Loucy (cell line): ENCODE measurements at regions not wholly inside any gene's neighbourhood (a gene's known extent, or its start where the extent isn't known, plus 50 kb on each side); places are given as distances from the start of the nearest gene placed in this dataset.

Experiments
- H2AFZ ChIP-seq: fragments of 200-600 bp; sonication (generic); 2 replicates; pipeline ENCODE4 v1.6.0; 2016; ENCODE audit warnings: antibody characterized with exemption, mild to moderate bottlenecking, low read length, moderate library complexity
- H3F3A ChIP-seq: fragments of 200-600 bp; 2 replicates; pipeline ENCODE4 v1.6.0; 2016; ENCODE audit warnings: antibody characterized with exemption, low read depth, mild to moderate bottlenecking
- H3K27me3 ChIP-seq: fragments of 200-600 bp; sonication (generic); 2 replicates; pipeline ENCODE4 v1.6.1; 2014; ENCODE audit warnings: low read length, mild to moderate bottlenecking; ENCODE audit not compliant: insufficient read depth, poor library complexity, severe bottlenecking
- H3K36me3 ChIP-seq: fragments of 200-600 bp; sonication (generic); 2 replicates; pipeline ENCODE4 v1.6.1; 2016; ENCODE audit warnings: low read length; ENCODE audit not compliant: insufficient read depth
- H3K4me1 ChIP-seq: fragments of 200-600 bp; sonication (generic); 2 replicates; pipeline ENCODE4 v1.5.1; 2014; ENCODE audit warnings: low read length, mild to moderate bottlenecking; ENCODE audit not compliant: insufficient read depth, poor library complexity, severe bottlenecking
- H3K4me2 ChIP-seq: fragments of 200-600 bp; sonication (generic); 2 replicates; pipeline ENCODE4 v1.6.0; 2014; ENCODE audit warnings: antibody characterized with exemption, low read length, low read depth, mild to moderate bottlenecking; ENCODE audit not compliant: poor library complexity, severe bottlenecking
- H3K4me3 ChIP-seq: fragments of 200-600 bp; sonication (generic); 2 replicates; pipeline ENCODE4 v1.5.1; 2014; ENCODE audit warnings: low read length, mild to moderate bottlenecking, mixed read lengths; ENCODE audit not compliant: poor library complexity, severe bottlenecking
- H3K79me2 ChIP-seq: fragments of 200-600 bp; sonication (generic); 2 replicates; pipeline ENCODE4 v1.6.1; 2014; ENCODE audit warnings: low read length; ENCODE audit not compliant: insufficient read depth
- H3K9ac ChIP-seq: fragments of 200-600 bp; sonication (generic); 2 replicates; pipeline ENCODE4 v1.6.0; 2014; ENCODE audit warnings: mild to moderate bottlenecking, low read depth, low read length, moderate library complexity; ENCODE audit not compliant: poor library complexity, severe bottlenecking
- H3K9me2 ChIP-seq: fragments of 200-600 bp; sonication (generic); replicated peaks from 2 replicates; pipeline ENCODE4 v1.6.1; 2016; ENCODE audit warnings: low read depth, low read length, mixed read lengths
- H3K9me3 ChIP-seq: fragments of 200-600 bp; sonication (generic); 2 replicates; pipeline ENCODE4 v1.6.1; 2014; ENCODE audit warnings: mild to moderate bottlenecking, antibody characterized with exemption, low read length, low read depth; ENCODE audit not compliant: insufficient read depth
- H4K20me1 ChIP-seq: fragments of 200-600 bp; sonication (generic); 2 replicates; pipeline ENCODE4 v1.6.0; 2014; ENCODE audit warnings: antibody characterized with exemption, low read length, mild to moderate bottlenecking; ENCODE audit not compliant: insufficient read depth, poor library complexity, severe bottlenecking
- EZH2phosphoT487 ChIP-seq: fragments of 200-600 bp; IDR thresholded peaks from 2 replicates; pipeline ENCODE4 v1.6.1; 2018; ENCODE audit warnings: antibody characterized with exemption, mild to moderate bottlenecking, moderate library complexity, borderline replicate concordance
- TF ChIP-seq, protein P1 (sequence below): fragments of 200-600 bp; sonication (generic); conservative IDR thresholded peaks from 2 replicates; pipeline ENCODE4 v1.5.1; 2014; ENCODE audit warnings: mild to moderate bottlenecking, antibody characterized with exemption, low read length

- no peaks in the 10 kb centered on the region for H3K9me2 ChIP-seq
- no peak overlapping the region for H3K9ac ChIP-seq
- H3K4me2 ChIP-seq: no peak overlapping the region
- no peak overlapping the region for H2AFZ ChIP-seq
- no peaks in the 10 kb centered on the region for H3K4me1 ChIP-seq
- no peaks in the 10 kb centered on the region for H4K20me1 ChIP-seq
- H3K79me2 ChIP-seq: no peaks in the 10 kb centered on the region
- H3K36me3 ChIP-seq: no peaks in the 10 kb centered on the region
- H3K27me3 ChIP-seq: peaks cover 4% of the 10 kb centered on the region
- TF ChIP-seq, protein P1, sequence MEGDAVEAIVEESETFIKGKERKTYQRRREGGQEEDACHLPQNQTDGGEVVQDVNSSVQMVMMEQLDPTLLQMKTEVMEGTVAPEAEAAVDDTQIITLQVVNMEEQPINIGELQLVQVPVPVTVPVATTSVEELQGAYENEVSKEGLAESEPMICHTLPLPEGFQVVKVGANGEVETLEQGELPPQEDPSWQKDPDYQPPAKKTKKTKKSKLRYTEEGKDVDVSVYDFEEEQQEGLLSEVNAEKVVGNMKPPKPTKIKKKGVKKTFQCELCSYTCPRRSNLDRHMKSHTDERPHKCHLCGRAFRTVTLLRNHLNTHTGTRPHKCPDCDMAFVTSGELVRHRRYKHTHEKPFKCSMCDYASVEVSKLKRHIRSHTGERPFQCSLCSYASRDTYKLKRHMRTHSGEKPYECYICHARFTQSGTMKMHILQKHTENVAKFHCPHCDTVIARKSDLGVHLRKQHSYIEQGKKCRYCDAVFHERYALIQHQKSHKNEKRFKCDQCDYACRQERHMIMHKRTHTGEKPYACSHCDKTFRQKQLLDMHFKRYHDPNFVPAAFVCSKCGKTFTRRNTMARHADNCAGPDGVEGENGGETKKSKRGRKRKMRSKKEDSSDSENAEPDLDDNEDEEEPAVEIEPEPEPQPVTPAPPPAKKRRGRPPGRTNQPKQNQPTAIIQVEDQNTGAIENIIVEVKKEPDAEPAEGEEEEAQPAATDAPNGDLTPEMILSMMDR: no peak
- TF ChIP-seq EZH2phosphoT487: no peak
- H3F3A ChIP-seq: no peaks in the 10 kb centered on the region
- H3K4me3 ChIP-seq: no peak overlapping the region
- H3K9me3 ChIP-seq: no peaks in the 10 kb centered on the region
These were observed 122.6 kb upstream of the PHACTR1 start for GRCh38 chr6:12593771-12594529.

- Histone ChIP-seq H3K9me3 (no peaks in the 10 kb centered on the region), H3K27me3 (peaks cover 4% of the 10 kb centered on the region), H3K79me2 (no peaks in the 10 kb centered on the region), H3K36me3 (no peaks in the 10 kb centered on the region), H3K4me2 (no peak overlapping the region), H2AFZ (no peak overlapping the region), H3K4me3 (no peak overlapping the region), H3K9me2 (no peaks in the 10 kb centered on the region), H3F3A (no peaks in the 10 kb centered on the region), H4K20me1 (no peaks in the 10 kb centered on the region), H3K9ac (no peak overlapping the region), H3K4me1 (no peaks in the 10 kb centered on the region)
- TF ChIP-seq EZH2phosphoT487: no peak
- TF ChIP-seq, protein P1: no peak
These were observed 122.1 kb upstream of the PHACTR1 start for GRCh38 chr6:12594530-12594893.

- H3K9ac ChIP-seq: no peak overlapping the region
- H3K36me3 ChIP-seq: no peaks in the 10 kb centered on the region
- H3K27me3 ChIP-seq: peaks cover 4% of the 10 kb centered on the region
- H3K79me2 ChIP-seq: no peaks in the 10 kb centered on the region
- H4K20me1 ChIP-seq: no peaks in the 10 kb centered on the region
- no peaks in the 10 kb centered on the region for H3F3A ChIP-seq
- TF ChIP-seq, protein P1: no peak
- TF ChIP-seq EZH2phosphoT487: no peak
- H3K4me1 ChIP-seq: no peaks in the 10 kb centered on the region
- no peak overlapping the region for H2AFZ ChIP-seq
- H3K9me2 ChIP-seq: no peaks in the 10 kb centered on the region
- no peak overlapping the region for H3K4me3 ChIP-seq
- no peak overlapping the region for H3K4me2 ChIP-seq
- no peaks in the 10 kb centered on the region for H3K9me3 ChIP-seq
These were observed 121.3 kb upstream of the PHACTR1 start for GRCh38 chr6:12595161-12595811.
